HFF-Myc (cell line): ENCODE measurements at regions not wholly inside any gene's neighbourhood (a gene's known extent, or its start where the extent isn't known, plus 50 kb on each side); places are given as distances from the start of the nearest gene placed in this dataset.

ENCODE experiments used
- DNase-seq: peaks from one replicate; pipeline ENCODE4 v3.0.0-alpha.2; 2011; ENCODE audit warnings: low read depth; ENCODE audit errors: extremely low read depth
- H3K4me3 ChIP-seq: replicated peaks from 2 replicates; pipeline ENCODE4 v1.5.1; 2011; ENCODE audit warnings: low read depth, mild to moderate bottlenecking, control low read depth, low read length
- TF ChIP-seq, protein P1 (sequence below): IDR thresholded peaks from 2 replicates; pipeline ENCODE4 v1.5.1; 2012; ENCODE audit warnings: mild to moderate bottlenecking, low read depth, low read length, control low read depth; ENCODE audit errors: missing control alignments

DNA sequence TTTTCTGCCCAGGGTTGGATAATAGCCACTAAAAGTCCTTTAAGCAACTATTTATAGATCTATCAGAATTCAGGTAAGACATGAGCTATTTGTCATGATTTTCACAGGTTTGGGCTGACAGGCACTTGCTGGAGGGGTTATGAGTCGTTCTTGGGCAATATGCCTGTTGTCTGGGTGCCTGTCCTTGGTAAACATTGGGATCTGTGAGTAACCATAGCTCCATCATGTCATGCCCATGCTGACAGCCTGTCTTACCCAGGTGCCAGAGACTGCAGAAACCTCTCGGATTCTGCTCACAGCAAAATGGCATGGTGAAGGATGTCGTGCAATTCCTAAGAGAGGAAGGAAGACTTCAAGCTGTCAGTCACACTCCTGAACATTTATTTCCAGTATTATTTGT is 116.0 kb upstream of the PUDP start:
- TF ChIP-seq, protein P1, sequence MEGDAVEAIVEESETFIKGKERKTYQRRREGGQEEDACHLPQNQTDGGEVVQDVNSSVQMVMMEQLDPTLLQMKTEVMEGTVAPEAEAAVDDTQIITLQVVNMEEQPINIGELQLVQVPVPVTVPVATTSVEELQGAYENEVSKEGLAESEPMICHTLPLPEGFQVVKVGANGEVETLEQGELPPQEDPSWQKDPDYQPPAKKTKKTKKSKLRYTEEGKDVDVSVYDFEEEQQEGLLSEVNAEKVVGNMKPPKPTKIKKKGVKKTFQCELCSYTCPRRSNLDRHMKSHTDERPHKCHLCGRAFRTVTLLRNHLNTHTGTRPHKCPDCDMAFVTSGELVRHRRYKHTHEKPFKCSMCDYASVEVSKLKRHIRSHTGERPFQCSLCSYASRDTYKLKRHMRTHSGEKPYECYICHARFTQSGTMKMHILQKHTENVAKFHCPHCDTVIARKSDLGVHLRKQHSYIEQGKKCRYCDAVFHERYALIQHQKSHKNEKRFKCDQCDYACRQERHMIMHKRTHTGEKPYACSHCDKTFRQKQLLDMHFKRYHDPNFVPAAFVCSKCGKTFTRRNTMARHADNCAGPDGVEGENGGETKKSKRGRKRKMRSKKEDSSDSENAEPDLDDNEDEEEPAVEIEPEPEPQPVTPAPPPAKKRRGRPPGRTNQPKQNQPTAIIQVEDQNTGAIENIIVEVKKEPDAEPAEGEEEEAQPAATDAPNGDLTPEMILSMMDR: no peak
- H3K4me3 ChIP-seq: no peak overlapping the region
- DNase-seq: no peak

DNA sequence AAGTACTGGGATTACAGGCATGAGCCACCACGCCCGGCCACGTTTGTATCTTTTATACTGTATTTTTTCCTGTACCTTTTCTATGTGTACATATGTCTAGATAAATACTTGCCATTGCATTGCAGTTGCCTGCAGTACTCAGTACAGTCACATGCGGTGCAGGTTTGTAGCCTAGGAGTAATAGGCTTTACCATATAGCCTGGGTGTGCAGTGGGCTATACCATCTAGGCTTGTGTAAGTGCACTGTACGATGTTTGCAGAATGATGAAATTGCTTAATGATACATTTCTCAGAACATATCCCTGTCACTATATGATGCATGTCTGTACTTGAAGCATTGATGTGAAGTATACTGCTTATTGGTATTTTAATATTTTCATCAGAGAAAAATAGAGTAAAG is 115.4 kb upstream of the PUDP start:
- no peak overlapping the region for H3K4me3 ChIP-seq
- TF ChIP-seq, protein P1: no peak
- DNase-seq: no peak

- TF ChIP-seq, protein P1: no peak
- no peak for DNase-seq
- H3K4me3 ChIP-seq: no peak overlapping the region
These were observed 114.6 kb upstream of the PUDP start for GRCh38 chrX:7262551-7262950.

- no peak for DNase-seq
- no peak overlapping the region for H3K4me3 ChIP-seq
- TF ChIP-seq, protein P1: no peak
These were observed 113.8 kb upstream of the PUDP start for GRCh38 chrX:7261672-7262332.

GRCh38 chrX:7254144-7254543 is 106.2 kb upstream of the PUDP start:
- DNase-seq: no peak
- TF ChIP-seq, protein P1: no peak
- H3K4me3 ChIP-seq: no peak overlapping the region

DNA sequence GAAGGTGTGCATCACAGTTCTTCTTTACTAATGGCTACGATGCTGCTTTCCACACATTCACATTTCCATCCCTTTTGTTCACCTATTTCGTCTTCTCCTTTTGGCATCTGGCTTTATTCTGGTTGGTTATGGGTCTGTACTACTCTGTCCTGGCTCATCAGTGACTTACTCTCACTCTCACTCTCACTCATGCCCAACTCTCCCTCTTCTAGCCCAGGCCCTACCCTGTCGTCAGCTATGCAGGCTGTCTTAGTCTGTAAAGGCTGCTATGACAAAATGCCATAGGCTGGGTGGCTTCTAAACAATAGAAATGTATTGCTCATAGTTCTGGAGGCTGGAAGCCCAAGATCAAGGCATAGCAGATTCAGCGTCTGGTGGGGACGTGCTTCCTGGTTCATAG is 105.6 kb upstream of the PUDP start:
- TF ChIP-seq, protein P1: no peak
- DNase-seq: no peak
- no peak overlapping the region for H3K4me3 ChIP-seq

- H3K4me3 ChIP-seq: no peak overlapping the region
- TF ChIP-seq, protein P1: no peak
- no peak for DNase-seq
These were observed 104.2 kb upstream of the PUDP start for GRCh38 chrX:7252013-7252610.
